ENCODE measurements at regions not wholly inside any gene's neighbourhood (a gene's known extent, or its start where the extent isn't known, plus 50 kb on each side); places are given as distances from the start of the nearest gene placed in this dataset.
"Not testable (repeated sequence)": the region's sequence is repeated elsewhere in the genome, so short reads cannot be mapped to it uniquely, and the experiment has no call there.

- DNase-seq, result no peak
Observed at GRCh38 chr6:169406804-169407203, 153.2 kb upstream of the THBS2 start.

GRCh38 chr6:169406034-169406433, 152.4 kb upstream of the THBS2 start:
- DNase-seq, result no peak

GRCh38 chr6:169404828-169405227, 151.2 kb upstream of the THBS2 start:
- DNase-seq, result no peak

- DNase-seq, result no peak
Observed at GRCh38 chr6:169398342-169399105, 144.9 kb upstream of the THBS2 start.

GRCh38 chr6:169397684-169398083, 144.0 kb upstream of the THBS2 start:
- DNase-seq, result no peak

- DNase-seq, result no peak
Observed at GRCh38 chr6:169396554-169397163, 143.0 kb upstream of the THBS2 start.

- DNase-seq, result not testable (repeated sequence)
Observed at GRCh38 chr6:169396009-169396539, 142.4 kb upstream of the THBS2 start.

GRCh38 chr6:169395080-169395805, 141.6 kb upstream of the THBS2 start:
- no peak for DNase-seq

GRCh38 chr6:169393753-169394152, 140.1 kb upstream of the THBS2 start:
- DNase-seq, result no peak

- DNase-seq, result no peak
Observed at GRCh38 chr6:169391473-169392071, 137.9 kb upstream of the THBS2 start.

GRCh38 chr6:169388395-169389166, 134.9 kb upstream of the THBS2 start:
- DNase-seq, result no peak

GRCh38 chr6:169387809-169388383, 134.2 kb upstream of the THBS2 start:
- DNase-seq, result no peak

- no peak for DNase-seq
Observed at GRCh38 chr6:169386411-169387057, 132.9 kb upstream of the THBS2 start.

GRCh38 chr6:169385237-169385880, 131.7 kb upstream of the THBS2 start:
- no peak for DNase-seq

GRCh38 chr6:169384291-169384690, 130.6 kb upstream of the THBS2 start:
- DNase-seq, result no peak

- no peak for DNase-seq
Observed at GRCh38 chr6:169383265-169383664, 129.6 kb upstream of the THBS2 start.

- no peak for DNase-seq
Observed at GRCh38 chr6:169382735-169383134, 129.1 kb upstream of the THBS2 start.

- DNase-seq, result no peak
Observed at GRCh38 chr6:169381988-169382387, 128.3 kb upstream of the THBS2 start.

GRCh38 chr6:169380493-169380892, 126.8 kb upstream of the THBS2 start:
- DNase-seq, result no peak

- DNase-seq, result no peak
Observed at GRCh38 chr6:169379495-169380070, 125.9 kb upstream of the THBS2 start.

All from activated CD4-positive, alpha-beta T cell treated with anti-CD3 and anti-CD28 coated beads for 48 hours (primary cell).